ENCODE measurements at regions not wholly inside any gene's neighbourhood (a gene's known extent, or its start where the extent isn't known, plus 50 kb on each side); places are given as distances from the start of the nearest gene placed in this dataset.
A peak's percentile ranks its signal among the peaks of the same experiment; 100 is the strongest.
"Not testable (repeated sequence)": the region's sequence is repeated elsewhere in the genome, so short reads cannot be mapped to it uniquely, and the experiment has no call there.

GRCh38 chr4:8961343-8961742, 89.7 kb upstream of the HMX1 start:
- not testable (repeated sequence) for H3K4me3 ChIP-seq (ENCODE audit: low read depth, low read length); H3K36me3 ChIP-seq (ENCODE audit: control insufficient read depth, insufficient read depth, low read length); DNase-seq (ENCODE audit: low read depth); H3K27me3 ChIP-seq (ENCODE audit: control insufficient read depth, insufficient read depth, low read length)
- peak; percentile 14 for TF ChIP-seq CTCF (IDR thresholded peaks at IDR 0.05; ENCODE audit: insufficient read depth, low read length, poor library complexity, severe bottlenecking)

- H3K27me3 ChIP-seq (ENCODE audit: control insufficient read depth, insufficient read depth, low read length); DNase-seq (ENCODE audit: low read depth); H3K4me3 ChIP-seq (ENCODE audit: low read depth, low read length); H3K36me3 ChIP-seq (ENCODE audit: control insufficient read depth, insufficient read depth, low read length): not testable (repeated sequence)
These were observed 87.8 kb upstream of the HMX1 start for GRCh38 chr4:8959471-8959870.

GRCh38 chr4:8954001-8954400, 82.4 kb upstream of the HMX1 start:
- H3K36me3 ChIP-seq (ENCODE audit: control insufficient read depth, insufficient read depth, low read length); H3K27me3 ChIP-seq (ENCODE audit: control insufficient read depth, insufficient read depth, low read length); H3K4me3 ChIP-seq (ENCODE audit: low read depth, low read length); DNase-seq (ENCODE audit: low read depth): not testable (repeated sequence)

- H3K4me3 ChIP-seq (ENCODE audit: low read depth, low read length); DNase-seq (ENCODE audit: low read depth); H3K36me3 ChIP-seq (ENCODE audit: control insufficient read depth, insufficient read depth, low read length); H3K27me3 ChIP-seq (ENCODE audit: control insufficient read depth, insufficient read depth, low read length): not testable (repeated sequence)
These were observed 81.2 kb upstream of the HMX1 start for GRCh38 chr4:8952791-8953190.

GRCh38 chr4:8952109-8952508, 80.5 kb upstream of the HMX1 start:
- H3K36me3 ChIP-seq (ENCODE audit: control insufficient read depth, insufficient read depth, low read length); H3K4me3 ChIP-seq (ENCODE audit: low read depth, low read length); H3K27me3 ChIP-seq (ENCODE audit: control insufficient read depth, insufficient read depth, low read length); DNase-seq (ENCODE audit: low read depth): not testable (repeated sequence)

GRCh38 chr4:8945506-8945905, 73.9 kb upstream of the HMX1 start:
- not testable (repeated sequence) for H3K27me3 ChIP-seq (ENCODE audit: control insufficient read depth, insufficient read depth, low read length)

GRCh38 chr4:8943367-8943766, 71.7 kb upstream of the HMX1 start:
- not testable (repeated sequence) for H3K36me3 ChIP-seq (ENCODE audit: control insufficient read depth, insufficient read depth, low read length); H3K4me3 ChIP-seq (ENCODE audit: low read depth, low read length); H3K27me3 ChIP-seq (ENCODE audit: control insufficient read depth, insufficient read depth, low read length); DNase-seq (ENCODE audit: low read depth)

More at GRCh38 chr4:8945506-8945905, 73.9 kb upstream of the HMX1 start:
- not testable (repeated sequence) for DNase-seq (ENCODE audit: low read depth); H3K4me3 ChIP-seq (ENCODE audit: low read depth, low read length); H3K36me3 ChIP-seq (ENCODE audit: control insufficient read depth, insufficient read depth, low read length)

GRCh38 chr4:8942088-8942487, 70.4 kb upstream of the HMX1 start:
- not testable (repeated sequence) for H3K27me3 ChIP-seq (ENCODE audit: control insufficient read depth, insufficient read depth, low read length); H3K36me3 ChIP-seq (ENCODE audit: control insufficient read depth, insufficient read depth, low read length); H3K4me3 ChIP-seq (ENCODE audit: low read depth, low read length); DNase-seq (ENCODE audit: low read depth)

GRCh38 chr4:8941492-8941805, 69.8 kb upstream of the HMX1 start:
- H3K36me3 ChIP-seq (ENCODE audit: control insufficient read depth, insufficient read depth, low read length); H3K27me3 ChIP-seq (ENCODE audit: control insufficient read depth, insufficient read depth, low read length); DNase-seq (ENCODE audit: low read depth); H3K4me3 ChIP-seq (ENCODE audit: low read depth, low read length): not testable (repeated sequence)

GRCh38 chr4:8940792-8941491, 69.3 kb upstream of the HMX1 start:
- Histone ChIP-seq H3K36me3 (ENCODE audit: control insufficient read depth, insufficient read depth, low read length) (no peaks in the 10 kb centered on the region), H3K27me3 (ENCODE audit: control insufficient read depth, insufficient read depth, low read length) (no peaks in the 10 kb centered on the region), H3K4me3 (ENCODE audit: low read depth, low read length) (no peak overlapping the region)
- DNase-seq (ENCODE audit: low read depth), result no peak
- peak; percentile 32 for TF ChIP-seq CTCF (IDR thresholded peaks at IDR 0.05; ENCODE audit: insufficient read depth, low read length, poor library complexity, severe bottlenecking)

Measured in kidney epithelial cell (primary cell).